HCT116 (cell line): ENCODE measurements at regions not wholly inside any gene's neighbourhood (a gene's known extent, or its start where the extent isn't known, plus 50 kb on each side); places are given as distances from the start of the nearest gene placed in this dataset.
"Not testable (repeated sequence)": the region's sequence is repeated elsewhere in the genome, so short reads cannot be mapped to it uniquely, and the experiment has no call there.

Source experiments
- ATAC-seq: fragments of 200-7000 bp; cut with Tn5 transposase; 2 replicates; pipeline ENCODE4 v1.9.1; 2020; ENCODE audit warnings: mild to moderate bottlenecking, moderate library complexity
- BruUV-seq: library from RNA; stranded (reverse); fragments of 400-500 nt; replicated peaks from 2 replicates; lab custom pipeline; 2021; lab: Mats Ljungman, UMichigan
- CTCF ChIA-PET: fragments of 300-600 bp; sonication (Branson Sonifier 250); formaldehyde crosslinking; loops from one replicate; lab custom pipeline; 2021; ENCODE audit warnings: antibody characterized with exemption; lab: Charles Lee
- POLR2A ChIA-PET: fragments of 300-600, 350-600 bp; sonication (Branson Sonifier 250); formaldehyde crosslinking; loops from one replicate; lab custom pipeline; 2021; ENCODE audit warnings: antibody characterized with exemption; lab: Charles Lee
- RAD21 ChIA-PET, 2 experiments: fragments of 300-600 bp; sonication (Branson Sonifier 250); formaldehyde crosslinking; loops; one replicate each; lab custom pipeline; 2023; ENCODE audit warnings: low total read pairs in 2 of 2; ENCODE audit not compliant: uncharacterized antibody in 2 of 2, unreplicated experiment in 2 of 2, low non-redundant PET in 1 of 2; lab: Charles Lee
- DNase-seq: peaks from one replicate; pipeline ENCODE4 v3.0.0-alpha.2; 2010; ENCODE audit warnings: low read depth, low spot score
- H2AFZ ChIP-seq: fragments of 200-600 bp; shearing (Covaris generic), sonication (generic); 2 replicates; pipeline ENCODE4 v1.6.1; 2017; ENCODE audit warnings: low read depth, mixed run types, mixed read lengths, antibody characterized with exemption, low read length; ENCODE audit not compliant: poor library complexity, severe bottlenecking
- H3K27ac ChIP-seq: 2 replicates; pipeline ENCODE4 v1.5.1; 2012; ENCODE audit warnings: low read depth, low read length
- H3K27me3 ChIP-seq: fragments of 200-600 bp; sonication (generic); 2 replicates; pipeline ENCODE4 v1.6.1; 2016; ENCODE audit warnings: mixed run types, low read length, mixed read lengths; ENCODE audit not compliant: insufficient read depth
- H3K36me3 ChIP-seq, 2 experiments: fragments of 200-500 bp in 1 of 2; fragments of 200-600 bp in 1 of 2; sonication (Bioruptor generic) in 1 of 2; sonication (generic) in 1 of 2; 2 replicates each; pipeline versions ENCODE4 v1.5.1 to v1.6.1; 2014 to 2016; ENCODE audit warnings: low read length in 2 of 2, inconsistent platforms in 1 of 2, mixed read lengths in 1 of 2, mixed run types in 1 of 2; ENCODE audit not compliant: insufficient read depth in 2 of 2, control insufficient read depth in 1 of 2
- H3K4me1 ChIP-seq, 2 experiments: fragments of 200-600 bp in 1 of 2; sonication (generic) in 1 of 2; 2 replicates each; pipeline versions ENCODE4 v1.5.1 to v1.6.1; 2012 to 2017; ENCODE audit warnings: low read length in 2 of 2, inconsistent platforms in 1 of 2, mild to moderate bottlenecking in 1 of 2, mixed read lengths in 1 of 2, mixed run types in 1 of 2, moderate library complexity in 1 of 2; ENCODE audit not compliant: insufficient read depth in 2 of 2, control insufficient read depth in 1 of 2
- H3K4me2 ChIP-seq: fragments of 200-600 bp; sonication (generic); 2 replicates; pipeline ENCODE4 v1.6.1; 2017; ENCODE audit warnings: mixed run types, low read length, mixed read lengths
- H3K4me3 ChIP-seq, 2 experiments: fragments of 200-600 bp in 1 of 2; sonication (generic) in 1 of 2; replicated peaks in 1 of 2; 2 replicates each; pipeline ENCODE4 v1.5.1; 2011 to 2016; ENCODE audit warnings: low read length in 2 of 2, control low read depth in 1 of 2, low read depth in 1 of 2, mild to moderate bottlenecking in 1 of 2, mixed read lengths in 1 of 2, mixed run types in 1 of 2
- H3K79me2 ChIP-seq: fragments of 200-600 bp; sonication (generic); 2 replicates; pipeline ENCODE4 v1.6.1; 2017; ENCODE audit warnings: mild to moderate bottlenecking, mixed run types, low read length, moderate library complexity, mixed read lengths; ENCODE audit not compliant: insufficient read depth
- H3K9ac ChIP-seq: fragments of 200-600 bp; sonication (generic); 2 replicates; pipeline ENCODE4 v1.6.1; 2016; ENCODE audit warnings: low read length, mixed read lengths
- H3K9me2 ChIP-seq: fragments of 200-600 bp; sonication (generic), shearing (Covaris generic); 2 replicates; pipeline ENCODE4 v1.6.1; 2017; ENCODE audit warnings: mixed run types, mild to moderate bottlenecking, moderate library complexity; ENCODE audit not compliant: insufficient read depth
- H3K9me3 ChIP-seq, 2 experiments: fragments of 200-500 bp in 1 of 2; fragments of 200-600 bp in 1 of 2; sonication (Bioruptor generic) in 1 of 2; sonication (generic) in 1 of 2; 2 replicates each; pipeline ENCODE4 v1.6.1; 2014 to 2017; ENCODE audit warnings: low read length in 2 of 2, mixed read lengths in 2 of 2, inconsistent platforms in 1 of 2, low read depth in 1 of 2, mild to moderate bottlenecking in 1 of 2, mixed run types in 1 of 2, moderate library complexity in 1 of 2; ENCODE audit not compliant: control insufficient read depth in 1 of 2, insufficient read depth in 1 of 2
- H4K20me1 ChIP-seq: fragments of 200-600 bp; sonication (generic), shearing (Covaris generic); 2 replicates; pipeline ENCODE4 v1.6.1; 2017; ENCODE audit warnings: mixed run types, mild to moderate bottlenecking, moderate library complexity; ENCODE audit not compliant: insufficient read depth
- ATF3 ChIP-seq: IDR thresholded peaks from 2 replicates; pipeline ENCODE4 v1.6.1; 2012
- CBX3 ChIP-seq: IDR thresholded peaks from 2 replicates; pipeline ENCODE4 v1.6.1; 2012; ENCODE audit warnings: low read depth
- CEBPB ChIP-seq: IDR thresholded peaks from 2 replicates; pipeline ENCODE4 v1.6.1; 2012; ENCODE audit warnings: low read depth
- EZH2 ChIP-seq: fragments of 200-600 bp; sonication (generic); IDR thresholded peaks from 2 replicates; pipeline ENCODE4 v1.6.1; 2017; ENCODE audit warnings: antibody characterized with exemption, mixed run types
- EZH2phosphoT487 ChIP-seq: fragments of 200-600 bp; IDR thresholded peaks from 2 replicates; pipeline ENCODE4 v1.6.1; 2018; ENCODE audit warnings: antibody characterized with exemption, borderline replicate concordance
- JUND ChIP-seq: IDR thresholded peaks from 2 replicates; pipeline ENCODE4 v1.6.1; 2012
- MAX ChIP-seq: IDR thresholded peaks from 2 replicates; pipeline ENCODE4 v1.6.1; 2012
- POLR2A ChIP-seq: IDR thresholded peaks from 2 replicates; pipeline ENCODE4 v1.7.0; 2011; ENCODE audit warnings: borderline replicate concordance; ENCODE audit not compliant: insufficient read depth, insufficient read length; ENCODE audit errors: extremely low read depth
- POLR2AphosphoS5 ChIP-seq: IDR thresholded peaks from 2 replicates; pipeline ENCODE4 v1.6.1; 2011; ENCODE audit warnings: mild to moderate bottlenecking, low read depth, low read length, moderate library complexity
- SIN3A ChIP-seq: IDR thresholded peaks from 2 replicates; pipeline ENCODE4 v1.6.1; 2012; ENCODE audit warnings: low read depth
- SP1 ChIP-seq: IDR thresholded peaks from 2 replicates; pipeline ENCODE4 v1.6.1; 2012; ENCODE audit warnings: low read depth
- YY1 ChIP-seq: IDR thresholded peaks from 2 replicates; pipeline ENCODE4 v1.6.1; 2011; ENCODE audit warnings: low read length, low read depth, moderate library complexity, mild to moderate bottlenecking; ENCODE audit not compliant: insufficient replicate concordance; ENCODE audit errors: extremely low read depth
- ZBTB33 ChIP-seq: IDR thresholded peaks from 2 replicates; pipeline ENCODE4 v1.6.1; 2011; ENCODE audit warnings: mild to moderate bottlenecking, low read length, moderate library complexity; ENCODE audit not compliant: insufficient replicate concordance; ENCODE audit errors: extremely low read depth
- intact Hi-C: fragments of 100-400 bp; cut with micrococcal nuclease; formaldehyde crosslinking; loops from 2 replicates; pipeline ENCODE4 v1.10.0; 2022

- H3K79me2 ChIP-seq, H3K9me3 ChIP-seq, POLR2A ChIA-PET, H2AFZ ChIP-seq, H3K36me3 ChIP-seq, H3K4me3 ChIP-seq, H3K4me1 ChIP-seq, H3K9me2 ChIP-seq, H3K9ac ChIP-seq, ATAC-seq, CTCF ChIA-PET, H4K20me1 ChIP-seq, intact Hi-C loops, H3K4me2 ChIP-seq, RAD21 ChIA-PET, DNase-seq, BruUV-seq, H3K27me3 ChIP-seq, H3K27ac ChIP-seq: not testable (repeated sequence)
These were observed 696.0 kb downstream of the ZBBX start for GRCh38 chr3:166684077-166684476.

DNA sequence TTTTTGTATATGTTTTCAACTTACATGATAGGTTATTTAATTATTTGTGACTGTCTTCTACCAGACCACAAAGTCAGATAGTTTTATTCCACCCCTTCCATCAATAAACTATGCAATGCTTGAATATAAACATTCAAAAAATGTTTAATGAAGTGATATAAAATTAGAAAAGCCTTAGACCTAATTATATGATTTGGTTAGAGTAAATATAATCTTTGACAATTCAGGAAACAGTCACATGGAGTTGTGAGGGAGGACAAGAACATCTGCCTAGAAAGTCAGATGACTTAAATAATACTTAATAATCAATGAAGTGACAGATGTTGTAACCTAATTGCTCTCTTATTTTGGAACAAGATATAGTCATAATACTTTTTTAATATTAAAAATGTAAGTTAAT, 710.3 kb downstream of the ZBBX start:
- no peak for ATAC-seq
- ChIA-PET RAD21 (no interaction called here), CTCF (no interaction called here), POLR2A (no interaction called here)
- Histone ChIP-seq H4K20me1 (no peaks in the 10 kb centered on the region), H3K9ac (no peak overlapping the region), H3K9me3 (no peaks in the 10 kb centered on the region), H3K9me2 (no peaks in the 10 kb centered on the region), H3K79me2 (no peaks in the 10 kb centered on the region), H3K4me2 (no peak overlapping the region), H3K36me3 (no peaks in the 10 kb centered on the region), H3K27me3 (no peaks in the 10 kb centered on the region), H3K4me1 (no peaks in the 10 kb centered on the region), H2AFZ (no peak overlapping the region), H3K4me3 (no peak overlapping the region), H3K27ac (no peak overlapping the region)
- BruUV-seq: no TSS peak
- DNase-seq: no peak
- no peak for TF ChIP-seq SP1
- no peak for TF ChIP-seq CBX3
- intact Hi-C loops: no loop called here

DNA sequence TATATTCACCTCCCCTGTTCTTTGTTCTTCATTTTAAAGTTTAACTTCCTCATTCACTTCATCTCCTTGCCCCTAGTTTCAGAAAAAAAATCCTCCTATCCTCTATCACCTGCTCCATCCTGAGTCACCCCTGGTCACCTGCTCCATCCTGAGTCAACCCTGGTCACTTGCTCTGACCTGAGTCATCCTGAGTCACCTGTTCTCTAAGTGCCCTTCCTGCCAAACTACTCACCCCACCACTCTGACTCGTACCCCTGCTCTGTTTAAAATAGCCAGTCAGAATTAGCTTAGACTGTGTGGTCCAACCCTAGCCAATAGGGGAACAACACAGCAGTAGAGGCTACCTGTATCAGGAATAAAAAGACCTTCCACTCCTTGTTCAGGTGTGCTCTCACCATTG, 716.9 kb downstream of the ZBBX start:
- BruUV-seq: no TSS peak
- H3K9me3 ChIP-seq: no peaks in the 10 kb centered on the region
- no peaks in the 10 kb centered on the region for H4K20me1 ChIP-seq
- no peaks in the 10 kb centered on the region for H3K9me2 ChIP-seq
- H3K27ac ChIP-seq: no peak overlapping the region
- H3K27me3 ChIP-seq: no peaks in the 10 kb centered on the region
- intact Hi-C loops: no loop called here
- H2AFZ ChIP-seq: no peak overlapping the region
- no peak overlapping the region for H3K9ac ChIP-seq
- POLR2A ChIA-PET: no interaction called here
- no peaks in the 10 kb centered on the region for H3K79me2 ChIP-seq
- H3K4me3 ChIP-seq: no peak overlapping the region
- CTCF ChIA-PET: no interaction called here
- DNase-seq (peak; percentile 76), ATAC-seq (peak; percentile 74)
- H3K4me2 ChIP-seq: peak overlapping the region; percentile 7; the same call in 1 of the 2 replicates
- H3K4me1 ChIP-seq: peaks cover 0 to 11% of the 10 kb centered on the region in 2 experiments; a peak in 2 of 4 replicates
- H3K36me3 ChIP-seq: no peaks in the 10 kb centered on the region
- RAD21 ChIA-PET: no interaction called here
- TF ChIP-seq YY1 (no peak), JUND (peak; percentile 76), MAX (no peak), EZH2 (no peak), EZH2phosphoT487 (no peak), SIN3A (no peak), ATF3 (no peak), POLR2AphosphoS5 (no peak), POLR2A (no peak), CEBPB (no peak), ZBTB33 (no peak)
